ENCODE measurements at regions not wholly inside any gene's neighbourhood (a gene's known extent, or its start where the extent isn't known, plus 50 kb on each side); places are given as distances from the start of the nearest gene placed in this dataset.

DNA sequence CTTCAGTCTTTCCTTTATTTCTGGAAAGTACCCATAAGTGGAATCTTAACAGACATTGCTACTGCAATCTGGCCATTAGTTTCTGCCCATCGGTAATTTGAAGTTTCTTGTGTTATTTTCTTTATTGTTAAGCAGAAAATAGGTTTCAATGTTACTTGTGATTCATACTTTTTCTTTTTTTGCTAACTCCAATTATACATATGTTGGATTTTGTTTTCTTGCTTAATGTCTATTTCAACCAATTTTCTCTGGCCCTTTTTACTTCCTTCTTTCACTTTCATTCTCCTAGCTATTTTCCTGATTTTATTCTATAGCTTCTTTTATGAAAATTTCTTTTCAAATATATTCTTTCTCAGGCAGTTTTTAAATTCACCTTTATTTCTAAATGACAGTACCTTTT is 457.4 kb downstream of the TCERG1L start:
- Histone ChIP-seq H3K36me3 (no peaks in the 10 kb centered on the region), H3K27ac (no peak overlapping the region), H3K4me1 (no peaks in the 10 kb centered on the region), H3K27me3 (peaks cover 0 to 15% of the 10 kb centered on the region in 2 donors), H3K9me3 (peaks cover 11 to 46% of the 10 kb centered on the region in 2 donors), H3K4me3 (no peak overlapping the region)
- DNase-seq (ENCODE audit: low spot score in 2 of 2), result no peak
- intact Hi-C loops (cut with DNase I; ENCODE audit: low total_unique reads), result no loop called here
- TF ChIP-seq, protein P1, sequence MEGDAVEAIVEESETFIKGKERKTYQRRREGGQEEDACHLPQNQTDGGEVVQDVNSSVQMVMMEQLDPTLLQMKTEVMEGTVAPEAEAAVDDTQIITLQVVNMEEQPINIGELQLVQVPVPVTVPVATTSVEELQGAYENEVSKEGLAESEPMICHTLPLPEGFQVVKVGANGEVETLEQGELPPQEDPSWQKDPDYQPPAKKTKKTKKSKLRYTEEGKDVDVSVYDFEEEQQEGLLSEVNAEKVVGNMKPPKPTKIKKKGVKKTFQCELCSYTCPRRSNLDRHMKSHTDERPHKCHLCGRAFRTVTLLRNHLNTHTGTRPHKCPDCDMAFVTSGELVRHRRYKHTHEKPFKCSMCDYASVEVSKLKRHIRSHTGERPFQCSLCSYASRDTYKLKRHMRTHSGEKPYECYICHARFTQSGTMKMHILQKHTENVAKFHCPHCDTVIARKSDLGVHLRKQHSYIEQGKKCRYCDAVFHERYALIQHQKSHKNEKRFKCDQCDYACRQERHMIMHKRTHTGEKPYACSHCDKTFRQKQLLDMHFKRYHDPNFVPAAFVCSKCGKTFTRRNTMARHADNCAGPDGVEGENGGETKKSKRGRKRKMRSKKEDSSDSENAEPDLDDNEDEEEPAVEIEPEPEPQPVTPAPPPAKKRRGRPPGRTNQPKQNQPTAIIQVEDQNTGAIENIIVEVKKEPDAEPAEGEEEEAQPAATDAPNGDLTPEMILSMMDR (IDR thresholded peaks at IDR 0.05), result no peak
- TF ChIP-seq POLR2AphosphoS5 (IDR thresholded peaks at IDR 0.05) (no peak), POLR2A (IDR thresholded peaks at IDR 0.05) (no peak)

DNA sequence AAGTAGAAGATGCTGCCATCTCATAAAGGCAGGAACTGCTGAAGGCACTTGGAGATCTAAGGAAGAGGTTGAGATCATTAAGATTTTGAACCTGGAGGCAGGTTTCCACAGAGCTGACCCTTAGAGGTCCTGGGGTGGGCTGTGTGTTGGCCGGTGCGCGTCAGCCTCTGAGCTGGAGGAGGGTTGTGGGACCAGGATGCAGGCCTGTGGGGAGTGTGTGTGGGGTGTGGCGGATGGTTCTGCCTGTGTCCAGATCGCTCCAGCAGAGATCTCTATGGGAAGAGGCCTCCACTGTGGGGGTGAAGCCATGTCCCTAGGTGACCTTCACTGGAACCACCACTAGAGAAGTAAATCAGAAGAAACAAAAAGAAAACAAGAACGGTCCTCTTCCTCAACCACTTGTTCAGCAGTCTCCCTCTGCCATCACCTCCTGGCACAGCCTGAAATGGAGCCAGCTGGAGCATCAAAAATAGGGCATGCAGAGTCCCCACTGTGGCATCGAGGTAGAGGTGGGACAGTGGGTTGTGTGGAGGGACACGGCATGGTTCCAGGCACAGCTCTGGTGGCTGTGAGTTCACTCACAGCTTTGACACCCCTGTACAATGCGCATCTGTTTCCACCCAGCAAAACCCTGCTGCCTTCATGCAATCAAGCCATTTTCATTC is 453.8 kb downstream of the TCERG1L start:
- H3K27ac ChIP-seq, result no peak overlapping the region
- TF ChIP-seq POLR2A (IDR thresholded peaks at IDR 0.05), result no peak
- TF ChIP-seq POLR2AphosphoS5 (IDR thresholded peaks at IDR 0.05), result no peak
- TF ChIP-seq, protein P1 (IDR thresholded peaks at IDR 0.05), result no peak
- no peak for DNase-seq (ENCODE audit: low spot score in 2 of 2)

GRCh38 chr10:130858626-130859025 is 452.9 kb downstream of the TCERG1L start:
- Histone ChIP-seq H3K4me3 (no peak overlapping the region), H3K9me3 (peaks cover 7 to 25% of the 10 kb centered on the region in 2 donors), H3K27ac (no peak overlapping the region), H3K4me1 (no peaks in the 10 kb centered on the region), H3K36me3 (no peaks in the 10 kb centered on the region), H3K27me3 (peaks cover 0 to 19% of the 10 kb centered on the region in 2 donors)
- intact Hi-C loops (cut with DNase I; ENCODE audit: low total_unique reads), result no loop called here
- TF ChIP-seq POLR2AphosphoS5 (IDR thresholded peaks at IDR 0.05) (no peak), POLR2A (IDR thresholded peaks at IDR 0.05) (no peak)
- TF ChIP-seq, protein P1 (IDR thresholded peaks at IDR 0.05), result no peak
- DNase-seq (ENCODE audit: low spot score in 2 of 2), result no peak

More for the DNA sequence above, 453.8 kb downstream of the TCERG1L start:
- intact Hi-C loops (cut with DNase I; ENCODE audit: low total_unique reads), result no loop called here
- Histone ChIP-seq H3K27me3 (peaks cover 0 to 19% of the 10 kb centered on the region in 2 donors), H3K4me1 (no peaks in the 10 kb centered on the region), H3K36me3 (no peaks in the 10 kb centered on the region), H3K4me3 (no peak overlapping the region), H3K9me3 (peaks cover 7 to 34% of the 10 kb centered on the region in 2 donors)

DNA sequence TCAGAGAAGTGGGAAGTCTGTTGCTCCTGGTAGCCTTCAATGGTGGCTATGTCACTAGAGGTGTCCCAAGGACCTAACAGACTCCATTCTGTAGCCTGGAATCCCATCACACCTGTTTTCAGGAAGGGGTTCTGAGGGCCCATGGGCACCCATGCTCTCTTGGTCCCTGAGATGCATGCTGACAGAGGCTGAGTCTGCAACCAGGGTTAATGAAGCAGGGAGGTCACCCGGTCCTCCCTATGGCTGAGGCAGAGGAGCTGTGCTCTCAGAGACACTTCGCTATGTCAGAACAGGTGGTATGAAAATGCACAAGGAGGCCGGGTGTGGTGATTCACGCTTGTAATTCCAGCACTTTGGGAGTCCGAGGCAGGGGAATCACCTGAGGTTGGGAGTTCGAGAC is 452.1 kb downstream of the TCERG1L start:
- no peak for DNase-seq (ENCODE audit: low spot score in 2 of 2)
- no peak for TF ChIP-seq POLR2AphosphoS5 (IDR thresholded peaks at IDR 0.05)
- TF ChIP-seq, protein P1 (IDR thresholded peaks at IDR 0.05), result no peak
- intact Hi-C loops (cut with DNase I; ENCODE audit: low total_unique reads), result no loop called here
- Histone ChIP-seq H3K4me1 (no peaks in the 10 kb centered on the region), H3K9me3 (peaks cover 5 to 17% of the 10 kb centered on the region in 2 donors), H3K36me3 (no peaks in the 10 kb centered on the region), H3K27ac (no peak overlapping the region), H3K4me3 (no peak overlapping the region), H3K27me3 (peaks cover 0 to 19% of the 10 kb centered on the region in 2 donors)

- intact Hi-C loops (cut with DNase I; ENCODE audit: low total_unique reads), result no loop called here
- Histone ChIP-seq H3K4me1 (no peaks in the 10 kb centered on the region), H3K27me3 (peaks cover 0 to 22% of the 10 kb centered on the region in 2 donors), H3K36me3 (no peaks in the 10 kb centered on the region), H3K27ac (no peak overlapping the region), H3K9me3 (no peaks in the 10 kb centered on the region), H3K4me3 (no peak overlapping the region)
- DNase-seq (ENCODE audit: low spot score in 2 of 2), result no peak
- TF ChIP-seq POLR2AphosphoS5 (IDR thresholded peaks at IDR 0.05) (no peak), POLR2A (IDR thresholded peaks at IDR 0.05) (no peak)
- TF ChIP-seq, protein P1 (IDR thresholded peaks at IDR 0.05), result no peak
Measured at GRCh38 chr10:130862122-130862521, 449.4 kb downstream of the TCERG1L start.
